AG09319 (cell line): ENCODE measurements at regions not wholly inside any gene's neighbourhood (a gene's known extent, or its start where the extent isn't known, plus 50 kb on each side); places are given as distances from the start of the nearest gene placed in this dataset.
"Not testable (repeated sequence)": the region's sequence is repeated elsewhere in the genome, so short reads cannot be mapped to it uniquely, and the experiment has no call there.

Source experiments
- DNase-seq: peaks from one replicate; pipeline ENCODE4 v3.0.0-alpha.2; 2010; ENCODE audit warnings: low read depth; ENCODE audit errors: extremely low read depth
- TF ChIP-seq, protein P1 (sequence below): IDR thresholded peaks from 2 replicates; pipeline ENCODE4 v1.5.1; 2011; ENCODE audit warnings: low read depth, mild to moderate bottlenecking, inconsistent platforms, low read length, moderate library complexity

DNA sequence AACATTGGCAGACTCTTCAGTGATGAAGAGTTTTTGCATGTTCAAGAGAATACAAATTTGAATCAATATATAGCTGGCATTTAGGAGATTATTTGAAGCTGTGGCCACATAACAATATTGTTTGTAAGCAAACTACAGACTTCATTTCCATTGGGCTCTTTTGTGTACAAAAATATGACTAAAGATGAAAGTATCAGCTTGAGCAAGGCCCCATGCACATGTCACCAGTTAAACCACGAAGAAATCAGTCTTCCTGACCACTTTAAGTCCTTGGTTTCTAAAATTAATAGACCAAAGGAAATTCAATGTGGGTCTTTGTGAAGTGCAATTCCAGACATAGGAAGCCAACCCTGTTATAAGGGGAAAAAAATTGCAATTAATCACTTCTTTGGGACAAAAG lies 1664.6 kb upstream of the ADGRL3 start:
- TF ChIP-seq, protein P1, sequence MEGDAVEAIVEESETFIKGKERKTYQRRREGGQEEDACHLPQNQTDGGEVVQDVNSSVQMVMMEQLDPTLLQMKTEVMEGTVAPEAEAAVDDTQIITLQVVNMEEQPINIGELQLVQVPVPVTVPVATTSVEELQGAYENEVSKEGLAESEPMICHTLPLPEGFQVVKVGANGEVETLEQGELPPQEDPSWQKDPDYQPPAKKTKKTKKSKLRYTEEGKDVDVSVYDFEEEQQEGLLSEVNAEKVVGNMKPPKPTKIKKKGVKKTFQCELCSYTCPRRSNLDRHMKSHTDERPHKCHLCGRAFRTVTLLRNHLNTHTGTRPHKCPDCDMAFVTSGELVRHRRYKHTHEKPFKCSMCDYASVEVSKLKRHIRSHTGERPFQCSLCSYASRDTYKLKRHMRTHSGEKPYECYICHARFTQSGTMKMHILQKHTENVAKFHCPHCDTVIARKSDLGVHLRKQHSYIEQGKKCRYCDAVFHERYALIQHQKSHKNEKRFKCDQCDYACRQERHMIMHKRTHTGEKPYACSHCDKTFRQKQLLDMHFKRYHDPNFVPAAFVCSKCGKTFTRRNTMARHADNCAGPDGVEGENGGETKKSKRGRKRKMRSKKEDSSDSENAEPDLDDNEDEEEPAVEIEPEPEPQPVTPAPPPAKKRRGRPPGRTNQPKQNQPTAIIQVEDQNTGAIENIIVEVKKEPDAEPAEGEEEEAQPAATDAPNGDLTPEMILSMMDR, result no peak
- DNase-seq, result no peak

DNA sequence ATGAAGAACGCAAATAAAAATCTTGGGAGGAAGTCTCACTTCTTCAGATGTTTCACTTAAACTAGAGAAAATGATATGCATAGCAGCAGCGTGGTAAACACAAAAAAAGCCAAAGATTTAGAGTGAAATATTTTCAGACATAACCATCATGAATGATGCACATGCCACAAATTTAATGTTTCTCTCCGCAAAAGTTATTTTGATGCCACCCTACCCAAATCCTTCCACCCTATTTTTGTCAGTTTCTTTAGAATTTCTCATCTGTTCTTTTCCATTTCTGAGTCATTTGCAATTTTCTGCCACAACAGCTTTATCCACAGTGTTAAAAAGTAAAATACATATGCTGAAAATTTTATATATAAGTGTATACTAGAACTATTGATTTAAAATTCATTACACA lies 1663.7 kb upstream of the ADGRL3 start:
- DNase-seq, result no peak
- TF ChIP-seq, protein P1, result no peak

DNA sequence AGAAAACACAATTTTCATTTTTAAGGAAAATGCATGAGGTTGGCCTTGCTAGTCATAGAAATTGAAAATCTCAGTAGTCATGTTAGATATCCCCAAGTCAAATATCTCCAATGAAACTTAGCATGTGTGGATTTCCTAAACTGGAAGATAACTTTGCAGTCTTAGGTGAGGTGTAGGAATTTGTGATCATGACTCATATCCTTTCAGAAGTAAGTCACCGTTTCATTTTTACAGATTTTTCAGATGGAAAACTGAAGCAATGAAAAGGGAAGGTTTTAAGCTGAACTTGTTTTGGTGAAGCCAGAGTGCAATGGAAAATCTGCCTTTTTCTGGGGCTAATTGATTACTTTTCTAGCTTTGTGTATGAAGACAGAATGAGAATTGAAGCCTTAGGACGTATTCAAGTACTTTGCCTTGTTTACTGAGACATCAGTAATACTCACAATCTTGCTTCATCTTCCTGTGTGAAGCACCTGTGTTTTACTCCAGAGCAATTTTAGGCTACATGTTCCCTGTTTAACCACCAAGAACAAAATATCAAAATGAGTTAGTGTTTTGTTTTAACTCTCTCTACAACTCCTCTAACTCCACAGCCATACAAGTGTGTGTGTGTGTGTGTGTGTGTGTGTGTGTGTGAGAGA lies 1662.8 kb upstream of the ADGRL3 start:
- TF ChIP-seq, protein P1, result no peak
- DNase-seq, result no peak

DNA sequence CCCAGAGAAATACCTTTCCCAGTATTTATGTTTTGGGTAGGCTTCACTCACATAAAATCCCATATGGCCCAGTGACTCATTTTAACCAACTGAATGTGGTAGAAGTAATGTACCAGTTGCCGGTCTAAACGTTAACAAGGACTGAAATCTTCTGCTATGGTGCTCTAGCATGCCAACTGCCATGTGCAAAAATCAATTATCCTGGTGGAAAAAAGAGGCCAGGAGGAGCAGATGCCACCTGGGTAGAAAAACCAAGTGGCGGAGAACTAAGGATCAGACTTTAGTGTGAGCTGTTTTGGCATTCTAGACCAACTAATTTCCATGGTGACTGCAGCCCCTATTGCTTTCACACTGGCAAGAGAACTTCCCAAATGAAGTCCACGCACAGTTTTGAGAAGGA lies 1660.7 kb upstream of the ADGRL3 start:
- DNase-seq, result no peak
- TF ChIP-seq, protein P1, result no peak

DNA sequence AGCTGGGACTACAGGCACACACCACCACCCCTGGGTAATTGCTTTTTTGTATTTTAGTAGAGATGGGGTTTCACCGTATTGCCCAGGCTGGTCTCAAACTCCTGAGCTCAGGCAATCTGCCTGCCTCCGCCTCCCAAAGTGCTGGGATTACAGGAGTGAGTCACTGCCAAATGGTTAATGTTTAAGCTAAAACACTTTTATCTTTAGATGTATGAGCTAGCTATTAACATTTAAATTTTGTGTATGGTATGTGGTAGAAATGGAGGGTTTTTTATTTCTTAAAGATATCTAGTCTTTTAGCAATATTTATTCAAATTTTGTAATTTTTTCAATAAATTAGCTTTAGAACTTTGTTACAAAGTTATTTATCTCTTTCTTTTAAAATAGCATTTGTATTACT lies 1659.8 kb upstream of the ADGRL3 start:
- TF ChIP-seq, protein P1, result no peak
- DNase-seq, result no peak

DNA sequence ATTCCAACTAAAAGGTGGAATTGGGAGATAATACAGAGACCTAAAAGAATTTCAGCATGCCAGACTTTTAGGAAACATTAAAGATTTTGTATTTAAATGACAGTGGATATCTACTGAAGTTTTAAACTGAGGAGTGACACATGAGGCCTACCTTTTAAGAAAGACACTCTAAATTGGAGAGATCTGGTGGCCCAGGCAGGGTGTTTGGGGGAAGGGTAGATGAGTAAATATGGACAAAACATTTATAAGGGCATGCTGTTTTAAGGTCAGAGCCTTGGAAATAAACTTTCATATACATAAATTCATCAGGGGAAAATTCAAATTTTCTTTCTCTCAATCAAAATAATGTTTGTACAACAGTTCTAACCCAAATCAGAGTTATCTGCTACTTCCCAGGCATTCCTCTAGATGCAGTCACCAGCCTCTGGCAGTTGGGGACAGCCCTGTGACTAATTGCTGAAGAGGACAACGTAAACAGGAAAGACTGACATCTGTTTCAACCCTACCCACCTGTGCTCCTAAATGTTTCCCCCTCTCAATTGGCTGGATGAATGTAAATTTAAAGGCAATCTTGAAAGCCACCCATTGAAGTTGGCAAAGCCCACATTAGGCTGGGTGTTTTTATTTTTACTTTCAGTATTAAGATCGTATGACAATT lies 1646.9 kb upstream of the ADGRL3 start:
- no peak for DNase-seq
- TF ChIP-seq, protein P1, result no peak

DNA sequence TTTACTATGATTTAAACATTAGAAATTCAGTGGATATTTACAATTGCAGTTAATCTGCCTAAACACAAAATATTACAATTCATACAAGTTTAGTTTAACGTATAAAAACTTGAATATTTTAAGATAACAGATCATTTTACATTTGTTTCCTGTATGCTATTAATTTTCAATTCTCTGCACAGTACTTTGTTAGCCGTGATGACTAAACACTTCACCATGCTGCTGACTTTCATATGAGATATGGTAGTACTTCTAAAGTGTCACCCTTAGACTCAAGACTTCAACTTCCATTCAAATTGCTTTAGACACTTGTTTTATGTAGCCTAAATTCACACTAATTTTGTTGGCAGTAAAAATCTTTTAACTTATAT lies 1646.4 kb upstream of the ADGRL3 start:
- no peak for DNase-seq
- TF ChIP-seq, protein P1, result no peak

DNA sequence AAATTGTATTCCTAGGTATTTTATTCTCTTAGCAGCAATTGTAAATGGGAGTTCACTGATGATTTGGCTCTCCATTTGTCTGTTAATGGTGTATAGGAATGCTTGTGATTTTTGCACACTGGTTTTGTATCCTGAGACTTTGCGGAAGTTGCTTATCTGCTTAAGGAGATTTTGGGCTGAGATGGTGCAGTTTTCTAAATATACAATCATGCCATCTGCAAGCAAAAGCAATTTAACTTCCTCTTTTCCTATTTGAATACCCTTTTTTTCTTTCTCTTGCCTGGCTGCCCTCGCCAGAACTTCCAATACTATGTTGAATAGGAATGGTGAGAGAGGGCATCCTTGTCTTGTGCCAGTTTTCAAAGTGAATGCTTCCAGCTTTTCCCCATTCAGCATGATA lies 1643.9 kb upstream of the ADGRL3 start:
- DNase-seq, result not testable (repeated sequence)

DNA sequence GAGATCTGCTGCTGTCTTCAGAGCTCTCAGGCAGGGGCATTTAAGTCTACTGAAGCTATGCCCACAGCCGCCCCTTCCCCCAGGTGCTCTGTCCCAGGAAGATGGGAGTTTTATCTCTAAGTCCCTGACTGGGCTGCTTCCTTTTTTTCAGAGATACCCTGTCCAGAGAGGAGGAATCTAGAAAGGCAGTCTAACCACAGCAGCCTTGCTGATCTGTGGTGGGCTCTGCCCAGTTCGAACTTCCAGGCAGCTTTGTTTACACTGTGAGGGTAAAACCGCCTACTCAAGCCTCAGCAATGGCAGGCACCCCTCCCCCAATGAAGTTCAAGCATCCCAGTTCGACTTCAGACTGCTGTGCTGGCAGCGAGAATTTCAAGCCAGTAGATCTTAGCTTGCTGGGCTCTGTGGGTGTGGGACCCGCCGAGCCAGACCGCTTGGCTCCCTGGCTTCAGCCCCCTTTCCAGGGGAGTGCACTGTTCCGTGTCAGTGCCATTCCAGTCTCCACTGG lies 1639.9 kb upstream of the ADGRL3 start:
- DNase-seq, result not testable (repeated sequence)
